IPS DF 4.7 (cell line): ENCODE measurements at regions not wholly inside any gene's neighbourhood (a gene's known extent, or its start where the extent isn't known, plus 50 kb on each side); places are given as distances from the start of the nearest gene placed in this dataset.
"Not testable (repeated sequence)": the region's sequence is repeated elsewhere in the genome, so short reads cannot be mapped to it uniquely, and the experiment has no call there.

Source experiments
- DNase-seq: peaks from one replicate; pipeline ENCODE4 v3.0.0-alpha.2; 2013; ENCODE audit warnings: low spot score; ENCODE audit errors: extremely low read depth

- DNase-seq: no peak
Measured at GRCh38 chr3:8113626-8114025, 388.0 kb upstream of the LMCD1 start.

GRCh38 chr3:8128686-8129085, 372.9 kb upstream of the LMCD1 start:
- no peak for DNase-seq

- no peak for DNase-seq
Measured at GRCh38 chr3:8136553-8136952, 365.1 kb upstream of the LMCD1 start.

GRCh38 chr3:8143186-8143585, 358.4 kb upstream of the LMCD1 start:
- no peak for DNase-seq

GRCh38 chr3:8145661-8146060, 356.0 kb upstream of the LMCD1 start:
- no peak for DNase-seq

- DNase-seq: no peak
Measured at GRCh38 chr3:8147711-8148110, 353.9 kb upstream of the LMCD1 start.

GRCh38 chr3:8152821-8153418, 348.7 kb upstream of the LMCD1 start:
- DNase-seq: no peak

GRCh38 chr3:8153800-8154199, 347.8 kb upstream of the LMCD1 start:
- no peak for DNase-seq

GRCh38 chr3:8154617-8155016, 347.0 kb upstream of the LMCD1 start:
- DNase-seq: no peak

- no peak for DNase-seq
Measured at GRCh38 chr3:8156138-8156537, 345.5 kb upstream of the LMCD1 start.

- no peak for DNase-seq
Measured at GRCh38 chr3:8156831-8157230, 344.8 kb upstream of the LMCD1 start.

- no peak for DNase-seq
Measured at GRCh38 chr3:8157640-8158039, 344.0 kb upstream of the LMCD1 start.

- DNase-seq: no peak
Measured at GRCh38 chr3:8164145-8164544, 337.5 kb upstream of the LMCD1 start.

- DNase-seq: no peak
Measured at GRCh38 chr3:8166014-8166413, 335.6 kb upstream of the LMCD1 start.

- no peak for DNase-seq
Measured at GRCh38 chr3:8170971-8171508, 330.6 kb upstream of the LMCD1 start.

GRCh38 chr3:8173892-8174291, 327.7 kb upstream of the LMCD1 start:
- DNase-seq: no peak

- DNase-seq: not testable (repeated sequence)
Measured at GRCh38 chr3:8176759-8177483, 324.7 kb upstream of the LMCD1 start.

- DNase-seq: not testable (repeated sequence)
Measured at GRCh38 chr3:8178516-8178915, 323.1 kb upstream of the LMCD1 start.

GRCh38 chr3:8182904-8183303, 318.7 kb upstream of the LMCD1 start:
- DNase-seq: no peak

- no peak for DNase-seq
Measured at GRCh38 chr3:8183627-8184026, 318.0 kb upstream of the LMCD1 start.

GRCh38 chr3:8186213-8186612, 315.4 kb upstream of the LMCD1 start:
- DNase-seq: no peak

GRCh38 chr3:8187996-8188395, 313.6 kb upstream of the LMCD1 start:
- no peak for DNase-seq

- DNase-seq: no peak
Measured at GRCh38 chr3:8189051-8189450, 312.6 kb upstream of the LMCD1 start.
